HepG2 (cell line): ENCODE measurements at regions not wholly inside any gene's neighbourhood (a gene's known extent, or its start where the extent isn't known, plus 50 kb on each side); places are given as distances from the start of the nearest gene placed in this dataset.

Experiments used
- ATAC-seq: fragments of 200-7000 bp; cut with Tn5 transposase; 3 replicates; pipeline ENCODE4 v1.9.1; 2020; ENCODE audit warnings: mild to moderate bottlenecking, moderate library complexity
- BruUV-seq: library from RNA; stranded (reverse); fragments of 400-500 nt; replicated peaks from 2 replicates; lab custom pipeline; 2021; lab: Mats Ljungman, UMichigan
- CTCF ChIA-PET: fragments of 300-600 bp; formaldehyde crosslinking; extraction: SDS; loops from one replicate; lab custom pipeline; 2021; ENCODE audit warnings: low total read pairs, inconsistent platforms, low intra/inter-chr PET ratio; lab: Yijun Ruan, JAX
- POLR2A ChIA-PET: fragments of 350-600 bp; sonication (Branson Sonifier 250); formaldehyde crosslinking; loops from one replicate; lab custom pipeline; 2020; ENCODE audit warnings: antibody characterized with exemption, inconsistent platforms; lab: Yijun Ruan, JAX
- DNase-seq: peaks from one replicate; pipeline ENCODE4 v3.0.0-alpha.2; 2015; ENCODE audit warnings: low spot score
- FAIRE-seq: peaks from 3 replicates; lab custom pipeline; 2011; peaks lifted over from hg19 to GRCh38; lab: Jason Lieb, UNC
- H2AFZ ChIP-seq: one replicate; pipeline ENCODE4 v1.6.1; 2011; ENCODE audit warnings: low read length, inconsistent platforms
- H3K27ac ChIP-seq: fragments of 300-600 bp; 3 replicates; pipeline ENCODE4 v1.8.0; 2011; ENCODE audit warnings: mixed run types, mild to moderate bottlenecking, mixed read lengths, low read length, inconsistent platforms; ENCODE audit not compliant: insufficient read depth; ENCODE audit errors: extremely low read length
- H3K27me3 ChIP-seq, 2 experiments: fragments of 200-600 bp in 1 of 2; 2 replicates in 1 of 2; 3 replicates in 1 of 2; pipeline versions ENCODE4 v1.6.0 to v1.8.0; 2011; ENCODE audit warnings: low read length in 2 of 2, mild to moderate bottlenecking in 2 of 2, moderate library complexity in 2 of 2, inconsistent platforms in 1 of 2; ENCODE audit not compliant: insufficient read depth in 2 of 2, control insufficient read depth in 1 of 2
- H3K36me3 ChIP-seq, 2 experiments: fragments of 200-600 bp in 1 of 2; replicated peaks in 1 of 2; 2 replicates in 1 of 2; 3 replicates in 1 of 2; pipeline versions ENCODE4 v1.5.1 to v1.8.0; 2011; ENCODE audit warnings: low read length in 2 of 2, inconsistent platforms in 1 of 2; ENCODE audit not compliant: insufficient read depth in 2 of 2, control insufficient read depth in 1 of 2
- H3K4me1 ChIP-seq: 2 replicates; pipeline ENCODE4 v1.5.1; 2012; ENCODE audit warnings: low read length, inconsistent platforms; ENCODE audit not compliant: insufficient read depth
- H3K4me2 ChIP-seq: 2 replicates; pipeline ENCODE4 v1.6.0; 2011; ENCODE audit warnings: low read depth, low read length, inconsistent platforms
- H3K4me3 ChIP-seq, 3 experiments: fragments of 200-600 bp in 1 of 3; sonication (generic), shearing (Covaris generic) in 1 of 3; replicated peaks in 1 of 3; 2 replicates each; pipeline ENCODE4 v1.5.1; 2011 to 2016; ENCODE audit warnings: low read length in 3 of 3, inconsistent platforms in 2 of 3, low read depth in 2 of 3, mild to moderate bottlenecking in 2 of 3, control low read depth in 1 of 3, mixed read lengths in 1 of 3; ENCODE audit not compliant: insufficient read depth in 1 of 3
- H3K79me2 ChIP-seq: one replicate; pipeline ENCODE4 v1.6.1; 2011; ENCODE audit warnings: low read length, inconsistent platforms; ENCODE audit not compliant: insufficient read depth
- H3K9ac ChIP-seq: 2 replicates; pipeline ENCODE4 v1.6.0; 2011; ENCODE audit warnings: mild to moderate bottlenecking, low read depth, low read length, inconsistent platforms; ENCODE audit not compliant: insufficient read depth
- H3K9me3 ChIP-seq: 2 replicates; pipeline ENCODE4 v1.5.1; 2012; ENCODE audit warnings: mild to moderate bottlenecking, low read length
- H4K20me1 ChIP-seq: 2 replicates; pipeline ENCODE4 v1.6.0; 2011; ENCODE audit warnings: inconsistent platforms, mild to moderate bottlenecking, low read length, moderate library complexity; ENCODE audit not compliant: insufficient read depth
- BCL3 ChIP-seq: sonication (generic); formaldehyde crosslinking; IDR thresholded peaks from 2 replicates; pipeline ENCODE4 v1.5.1; 2020; ENCODE audit warnings: mild to moderate bottlenecking, missing genetic modification reagents, moderate library complexity
- KMT2B ChIP-seq: IDR thresholded peaks from 2 replicates; pipeline ENCODE4 v1.6.1; 2016; ENCODE audit warnings: missing genetic modification reagents, missing compliant biosample characterization
- MTF1 ChIP-seq: sonication (generic); formaldehyde crosslinking; IDR thresholded peaks from 2 replicates; pipeline ENCODE4 v1.5.0; 2020; ENCODE audit warnings: missing genetic modification reagents
- ONECUT2 ChIP-seq: sonication (generic); formaldehyde crosslinking; IDR thresholded peaks from 2 replicates; pipeline ENCODE4 v1.4.0; 2020; ENCODE audit warnings: missing genetic modification reagents
- RBAK ChIP-seq: sonication (generic); formaldehyde crosslinking; IDR thresholded peaks from 2 replicates; pipeline ENCODE4 v1.5.1; 2020; ENCODE audit warnings: mild to moderate bottlenecking, missing genetic modification reagents
- RFX5 ChIP-seq: IDR thresholded peaks from 2 replicates; pipeline ENCODE4 v1.6.1; 2011; ENCODE audit warnings: low read depth, low read length, improper control_type of control experiment
- TERF1 ChIP-seq: sonication (generic); formaldehyde crosslinking; IDR thresholded peaks from 2 replicates; pipeline ENCODE4 v1.8.0; 2022; ENCODE audit warnings: mild to moderate bottlenecking, missing genetic modification reagents, moderate library complexity
- ZBTB44 ChIP-seq: sonication (generic); formaldehyde crosslinking; IDR thresholded peaks from 2 replicates; pipeline ENCODE4 v1.4.0; 2020; ENCODE audit warnings: missing genetic modification reagents
- WGBS: methylation state at CpG from one replicate; pipeline ENCODE4 v1.1.6; 2017; ENCODE audit warnings: low lambda C conversion rate; 5-methylcytosine and 5-hydroxymethylcytosine counted together
- in situ Hi-C: cut with HindIII; loops from 2 replicates; pipeline ENCODE4 v1.10.0; 2017; ENCODE audit warnings: low pct_unique_long_range_greater_than_20kb; ENCODE audit not compliant: extremely low pct_ligation_motif_present
- intact Hi-C: fragments of 100-400 bp; cut with micrococcal nuclease; formaldehyde crosslinking; loops from one replicate; pipeline ENCODE4 v1.10.0; 2022; ENCODE audit not compliant: unreplicated experiment

- no peak for DNase-seq
- CTCF ChIA-PET: no interaction called here
- in situ Hi-C loops: no loop called here
- H3K9ac ChIP-seq: no peak overlapping the region
- FAIRE-seq: no peak
- no peak overlapping the region for H2AFZ ChIP-seq
- no peaks in the 10 kb centered on the region for H3K36me3 ChIP-seq
- intact Hi-C loops: no loop called here
- 3% methylated on average over 3 of the region's 5 CpGs for WGBS
- H3K4me1 ChIP-seq: no peaks in the 10 kb centered on the region
- ATAC-seq: no peak; the same call in 2 of the 3 replicates
- H3K27ac ChIP-seq: no peak overlapping the region
- H3K4me2 ChIP-seq: no peak overlapping the region
- no peaks in the 10 kb centered on the region for H3K27me3 ChIP-seq
- no peak overlapping the region for H3K4me3 ChIP-seq
- TF ChIP-seq RBAK (no peak), ZBTB44 (CRISPR knock-in tag) (no peak), RFX5 (no peak), BCL3 (CRISPR knock-in tag) (no peak), KMT2B (CRISPR knock-in tag) (no peak), ONECUT2 (no peak), MTF1 (CRISPR knock-in tag) (no peak), TERF1 (CRISPR knock-in tag) (no peak)
- TF ChIP-seq, all 625 proteins: peak for 0
- Histone ChIP-seq H3K9me3 (peaks cover 70% of the 10 kb centered on the region), H4K20me1 (no peaks in the 10 kb centered on the region), H3K79me2 (no peaks in the 10 kb centered on the region)
- no TSS peak for BruUV-seq
- POLR2A ChIA-PET: no interaction called here
These were observed 1717.0 kb downstream of the TP53TG3F start for GRCh38 chr16:35176449-35176848.
